Tibial artery (tissue), 4 donors: ENCODE measurements at regions not wholly inside any gene's neighbourhood (a gene's known extent, or its start where the extent isn't known, plus 50 kb on each side); places are given as distances from the start of the nearest gene placed in this dataset.

Source experiments
- DNase-seq, 2 donors: peaks; one replicate each; pipeline ENCODE4 v3.0.0-alpha.2; 2019
- H3K27ac ChIP-seq, 2 donors: fragments of 200-600 bp; sonication (generic) in 1 of 2; 1 replicate in 1 of 2; 2 replicates in 1 of 2; pipeline ENCODE4 v1.5.1; 2018 to 2019; ENCODE audit warnings: mild to moderate bottlenecking in 1 of 2
- H3K27me3 ChIP-seq, 2 donors: fragments of 200-600 bp; sonication (generic) in 1 of 2; one replicate each; pipeline versions ENCODE4 v1.5.1 to v1.6.0; 2016 to 2019
- H3K36me3 ChIP-seq, 3 donors: fragments of 200-600 bp; sonication (generic) in 2 of 3; one replicate each; pipeline ENCODE4 v1.5.1; 2016 to 2019; ENCODE audit warnings: mild to moderate bottlenecking in 2 of 3
- H3K4me1 ChIP-seq, 4 donors: fragments of 200-600 bp; sonication (generic) in 2 of 4; 1 replicate in 3 of 4; 2 replicates in 1 of 4; pipeline ENCODE4 v1.5.1; 2016 to 2019
- H3K4me3 ChIP-seq, 2 donors: fragments of 200-600 bp; sonication (generic) in 1 of 2; 1 replicate in 1 of 2; 2 replicates in 1 of 2; pipeline ENCODE4 v1.5.1; 2018 to 2019; ENCODE audit warnings: mild to moderate bottlenecking in 2 of 2
- H3K9me3 ChIP-seq, 3 donors: fragments of 200-600 bp; sonication (generic) in 1 of 3; one replicate each; pipeline ENCODE4 v1.5.1; 2016 to 2019
- intact Hi-C: fragments of 100-400 bp; cut with DNase I; formaldehyde crosslinking; loops from one replicate; pipeline ENCODE4 v1.15.0; 2023; ENCODE audit warnings: low total_unique reads
- TF ChIP-seq, protein P1 (sequence below), 2 experiments: fragments of 200-600 bp in 1 of 2; fragments of 450-650 bp in 1 of 2; IDR thresholded peaks; one replicate each; pipeline ENCODE4 v1.5.1; 2017 to 2019; ENCODE audit warnings: antibody characterized with exemption in 2 of 2, mild to moderate bottlenecking in 1 of 2, moderate library complexity in 1 of 2

DNA sequence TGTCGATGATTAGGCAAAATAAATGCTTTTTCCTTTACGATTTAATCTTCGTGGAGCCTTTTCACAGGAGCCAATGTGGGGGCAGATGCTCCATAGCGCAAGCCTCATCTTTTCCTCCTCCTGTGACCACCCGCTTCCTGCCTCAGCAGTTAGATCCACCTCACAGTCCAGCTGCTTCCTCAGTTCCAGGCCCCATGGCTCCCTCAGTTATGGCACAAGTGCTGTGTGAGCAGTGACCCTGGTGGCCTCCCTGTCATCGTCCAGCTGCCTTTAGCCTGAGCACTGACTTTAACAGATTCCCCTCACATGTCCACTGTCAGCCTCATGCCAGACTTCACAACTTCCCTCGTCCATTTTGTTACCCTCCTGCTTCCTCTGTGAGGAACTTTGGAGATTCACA lies 424.6 kb upstream of the GBE1 start:
- Histone ChIP-seq H3K9me3 (no peaks in the 10 kb centered on the region), H3K4me3 (no peak overlapping the region), H3K36me3 (no peaks in the 10 kb centered on the region), H3K4me1 (no peaks in the 10 kb centered on the region), H3K27me3 (no peaks in the 10 kb centered on the region), H3K27ac (no peak overlapping the region)
- TF ChIP-seq, protein P1, sequence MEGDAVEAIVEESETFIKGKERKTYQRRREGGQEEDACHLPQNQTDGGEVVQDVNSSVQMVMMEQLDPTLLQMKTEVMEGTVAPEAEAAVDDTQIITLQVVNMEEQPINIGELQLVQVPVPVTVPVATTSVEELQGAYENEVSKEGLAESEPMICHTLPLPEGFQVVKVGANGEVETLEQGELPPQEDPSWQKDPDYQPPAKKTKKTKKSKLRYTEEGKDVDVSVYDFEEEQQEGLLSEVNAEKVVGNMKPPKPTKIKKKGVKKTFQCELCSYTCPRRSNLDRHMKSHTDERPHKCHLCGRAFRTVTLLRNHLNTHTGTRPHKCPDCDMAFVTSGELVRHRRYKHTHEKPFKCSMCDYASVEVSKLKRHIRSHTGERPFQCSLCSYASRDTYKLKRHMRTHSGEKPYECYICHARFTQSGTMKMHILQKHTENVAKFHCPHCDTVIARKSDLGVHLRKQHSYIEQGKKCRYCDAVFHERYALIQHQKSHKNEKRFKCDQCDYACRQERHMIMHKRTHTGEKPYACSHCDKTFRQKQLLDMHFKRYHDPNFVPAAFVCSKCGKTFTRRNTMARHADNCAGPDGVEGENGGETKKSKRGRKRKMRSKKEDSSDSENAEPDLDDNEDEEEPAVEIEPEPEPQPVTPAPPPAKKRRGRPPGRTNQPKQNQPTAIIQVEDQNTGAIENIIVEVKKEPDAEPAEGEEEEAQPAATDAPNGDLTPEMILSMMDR (IDR thresholded peaks at IDR 0.05) = no peak
- no peak for DNase-seq
- intact Hi-C loops = no loop called here

DNA sequence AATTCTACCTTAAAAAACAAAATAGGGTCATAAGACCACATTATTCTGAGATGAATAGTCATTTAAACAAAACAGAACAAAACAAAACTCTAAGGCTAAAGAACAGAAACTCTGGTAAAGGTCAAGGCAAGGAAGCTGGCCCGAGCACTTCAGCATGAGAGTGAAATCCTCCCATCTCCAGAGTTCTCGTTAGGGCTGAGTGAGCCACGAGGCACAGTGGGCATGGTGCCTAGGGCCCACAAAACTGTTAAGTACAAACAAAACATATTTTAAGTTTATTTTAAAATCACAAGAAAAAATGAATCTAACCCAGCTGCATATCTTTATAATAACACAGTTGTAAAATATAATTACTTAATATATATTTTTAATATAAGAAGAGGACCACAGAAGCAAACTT lies 417.8 kb upstream of the GBE1 start:
- Histone ChIP-seq H3K9me3 (no peaks in the 10 kb centered on the region), H3K4me1 (peaks cover 0 to 7% (median 0%) of the 10 kb centered on the region in 4 donors), H3K36me3 (no peaks in the 10 kb centered on the region), H3K27ac (no peak overlapping the region), H3K27me3 (no peaks in the 10 kb centered on the region), H3K4me3 (no peak overlapping the region)
- TF ChIP-seq, protein P1 (IDR thresholded peaks at IDR 0.05) = no peak
- intact Hi-C loops = no loop called here
- DNase-seq = no peak

DNA sequence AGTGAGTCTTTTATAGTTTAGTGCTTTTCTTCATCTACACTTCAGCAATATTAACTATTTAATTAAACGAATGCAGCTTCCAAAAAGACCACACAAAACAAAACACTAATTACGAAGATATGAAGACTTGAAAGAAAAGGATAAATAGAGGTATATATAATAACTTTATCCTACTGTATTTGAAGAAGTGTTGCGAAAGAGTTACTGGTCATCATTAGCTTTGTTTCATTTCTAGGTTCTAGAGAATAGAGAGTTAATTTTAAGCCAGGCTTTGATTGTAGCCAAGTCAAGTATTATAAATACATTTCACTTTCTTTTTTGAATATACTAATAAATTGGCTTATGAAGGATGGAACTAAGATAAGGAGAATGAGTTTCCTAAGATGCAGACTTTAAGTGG lies 416.8 kb upstream of the GBE1 start:
- intact Hi-C loops = no loop called here
- TF ChIP-seq, protein P1 (IDR thresholded peaks at IDR 0.05) = no peak
- H3K36me3 ChIP-seq = no peaks in the 10 kb centered on the region
- no peak overlapping the region for H3K4me3 ChIP-seq
- no peaks in the 10 kb centered on the region for H3K9me3 ChIP-seq
- no peak for DNase-seq
- H3K27me3 ChIP-seq = no peaks in the 10 kb centered on the region
- no peak overlapping the region for H3K27ac ChIP-seq
- H3K4me1 ChIP-seq = peaks cover 0 to 7% (median 0%) of the 10 kb centered on the region in 4 donors

DNA sequence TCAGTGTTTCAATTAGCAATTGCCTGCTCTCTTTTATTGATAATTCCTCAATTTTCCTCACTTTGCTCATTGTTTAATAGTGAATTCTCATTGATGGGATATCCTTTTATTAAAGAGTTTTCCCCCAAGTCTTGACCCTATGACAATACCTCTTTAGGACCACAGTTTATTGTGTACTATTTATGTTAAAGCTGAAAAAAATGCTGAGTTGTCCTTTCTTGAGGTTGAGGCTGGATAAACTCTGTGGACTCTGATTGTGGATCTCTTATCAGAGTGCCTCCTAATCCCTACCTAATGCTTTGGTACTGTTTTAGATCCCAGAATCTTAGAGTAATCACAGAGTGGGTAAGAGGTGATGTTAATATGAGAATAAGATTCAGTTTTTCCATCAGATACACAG lies 416.3 kb upstream of the GBE1 start:
- DNase-seq = no peak
- TF ChIP-seq, protein P1 (IDR thresholded peaks at IDR 0.05) = no peak
- intact Hi-C loops = no loop called here

DNA sequence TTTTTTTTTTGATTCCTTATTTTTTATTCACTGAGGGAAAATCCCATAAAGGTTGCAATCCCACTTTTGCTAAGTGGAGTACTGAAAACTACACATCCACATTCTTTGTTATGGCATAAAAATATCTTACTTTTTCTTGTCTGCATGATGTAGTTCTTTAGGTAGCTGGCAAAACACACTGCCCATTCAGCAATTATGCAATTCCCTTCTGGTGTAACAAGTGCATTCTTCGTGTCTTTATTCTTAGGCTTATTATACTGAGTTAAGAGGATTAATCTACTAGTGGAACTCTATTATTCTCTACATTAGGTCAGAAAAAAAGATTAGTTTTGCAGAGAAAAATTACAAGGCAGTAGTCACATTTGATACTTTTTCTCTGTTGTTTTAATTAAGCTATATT lies 403.8 kb upstream of the GBE1 start:
- no peak overlapping the region for H3K27ac ChIP-seq
- no peaks in the 10 kb centered on the region for H3K9me3 ChIP-seq
- no peak for DNase-seq
- H3K4me3 ChIP-seq = no peak overlapping the region
- H3K27me3 ChIP-seq = no peaks in the 10 kb centered on the region
- H3K4me1 ChIP-seq = no peaks in the 10 kb centered on the region
- TF ChIP-seq, protein P1 (IDR thresholded peaks at IDR 0.05) = no peak
- intact Hi-C loops = no loop called here
- H3K36me3 ChIP-seq = no peaks in the 10 kb centered on the region

More for the DNA sequence above, 416.3 kb upstream of the GBE1 start:
- Histone ChIP-seq H3K27me3 (no peaks in the 10 kb centered on the region), H3K4me3 (no peak overlapping the region), H3K4me1 (peaks cover 0 to 7% (median 0%) of the 10 kb centered on the region in 4 donors), H3K36me3 (no peaks in the 10 kb centered on the region), H3K27ac (no peak overlapping the region), H3K9me3 (no peaks in the 10 kb centered on the region)

DNA sequence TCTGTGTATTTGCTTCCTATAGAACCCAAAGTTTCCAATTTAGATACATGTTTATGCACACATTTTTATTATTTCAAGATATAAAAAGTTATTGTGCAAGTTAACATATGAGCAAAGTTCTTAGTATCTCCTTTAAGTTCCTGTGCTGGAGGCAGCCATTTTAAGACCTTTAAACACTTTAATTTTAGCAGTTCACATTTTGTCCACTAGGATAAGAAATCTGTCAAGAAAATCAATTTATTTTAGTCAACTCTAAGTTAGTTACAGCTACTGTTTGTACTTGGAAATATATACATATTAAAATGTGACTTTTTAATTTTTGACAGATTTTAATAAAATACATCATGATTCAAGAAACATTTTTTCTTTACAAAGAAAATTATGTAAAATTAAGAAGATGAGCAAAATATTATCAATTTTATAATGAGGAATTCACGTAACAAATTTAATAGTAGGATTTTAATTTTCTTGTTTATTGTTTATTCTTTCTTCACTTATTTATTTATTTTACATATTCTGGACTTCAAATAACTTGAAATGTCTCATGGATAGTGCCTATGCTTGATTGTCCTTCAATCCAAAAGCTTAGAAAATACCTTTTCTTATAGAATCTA lies 402.6 kb upstream of the GBE1 start:
- Histone ChIP-seq H3K4me1 (no peaks in the 10 kb centered on the region), H3K9me3 (no peaks in the 10 kb centered on the region), H3K27me3 (no peaks in the 10 kb centered on the region), H3K4me3 (no peak overlapping the region), H3K27ac (no peak overlapping the region), H3K36me3 (no peaks in the 10 kb centered on the region)
- intact Hi-C loops = no loop called here
- DNase-seq = no peak
- TF ChIP-seq, protein P1 (IDR thresholded peaks at IDR 0.05) = peak in 1 of 2 experiments; percentile 16
